ENCODE measurements at regions not wholly inside any gene's neighbourhood (a gene's known extent, or its start where the extent isn't known, plus 50 kb on each side); places are given as distances from the start of the nearest gene placed in this dataset.

- POLR2A ChIA-PET = no interaction called here
- Histone ChIP-seq H3K36me3 (ENCODE audit: control insufficient read depth in 2 of 2, insufficient read depth in 1 of 2, low read length in 2 of 2) (no peaks in the 10 kb centered on the region), H3K9me3 (ENCODE audit: control insufficient read depth, insufficient read depth, low read depth, low read length) (no peaks in the 10 kb centered on the region), H3K27ac (ENCODE audit: extremely low read depth, low read depth, low read length) (no peak overlapping the region), H3K4me1 (ENCODE audit: control insufficient read depth, insufficient read depth, low read length) (no peaks in the 10 kb centered on the region), H3K4me3 (ENCODE audit: low read depth, low read length) (no peak overlapping the region)
- TF ChIP-seq ZNF174 (tag by site-specific recombination; IDR thresholded peaks at IDR 0.05) = no peak
- TF ChIP-seq ZNF658 (tag by site-specific recombination; IDR thresholded peaks at IDR 0.05) = no peak
- TF ChIP-seq ZNF148 (tag by site-specific recombination; IDR thresholded peaks at IDR 0.05; ENCODE audit: borderline replicate concordance) = no peak
- TF ChIP-seq ZNF274 (IDR thresholded peaks at IDR 0.05; ENCODE audit: low read length) = no peak
- TF ChIP-seq ZNF274 (tag by site-specific recombination; IDR thresholded peaks at IDR 0.05; ENCODE audit: borderline replicate concordance) = no peak
- TF ChIP-seq ZNF157 (tag by site-specific recombination; IDR thresholded peaks at IDR 0.05) = no peak
- TF ChIP-seq ZBTB6 (tag by site-specific recombination; IDR thresholded peaks at IDR 0.05) = no peak
- no peak for TF ChIP-seq ZNF561 (tag by site-specific recombination; IDR thresholded peaks at IDR 0.05; ENCODE audit: borderline replicate concordance)
- no peak for TF ChIP-seq ZNF24 (tag by site-specific recombination; IDR thresholded peaks at IDR 0.05)
- no peak for TF ChIP-seq ZNF248 (tag by site-specific recombination; IDR thresholded peaks at IDR 0.05)
- TF ChIP-seq ELK4 (IDR thresholded peaks at IDR 0.05; ENCODE audit: borderline replicate concordance, low read depth, low read length) = no peak
- TF ChIP-seq ZNF184 (tag by site-specific recombination; IDR thresholded peaks at IDR 0.05) = no peak
- no peak for TF ChIP-seq SCRT2 (tag by site-specific recombination; IDR thresholded peaks at IDR 0.05)
- TF ChIP-seq PBX3 (CRISPR knock-in tag; IDR thresholded peaks at IDR 0.05) = no peak
- no peak for TF ChIP-seq OVOL3 (tag by site-specific recombination; IDR thresholded peaks at IDR 0.05)
- TF ChIP-seq ZNF37A (tag by site-specific recombination; IDR thresholded peaks at IDR 0.05) = no peak
- TF ChIP-seq ZNF701 (tag by site-specific recombination; IDR thresholded peaks at IDR 0.05) = no peak
- no peak for TF ChIP-seq ZNF48 (tag by site-specific recombination; IDR thresholded peaks at IDR 0.05)
- no peak for TF ChIP-seq ZBTB17 (tag by site-specific recombination; IDR thresholded peaks at IDR 0.05)
- no peak for TF ChIP-seq RBAK (tag by site-specific recombination; IDR thresholded peaks at IDR 0.05)
- no peak for TF ChIP-seq GLIS2 (tag by site-specific recombination; IDR thresholded peaks at IDR 0.05)
- CTCF ChIA-PET = interaction anchor here (0.6 to 0.7 kb wide), 2 partner anchors 18 to 385 kb away, joined by 3 to 5 read pairs; no protein-coding TSS in a partner anchor
These were observed 76.5 kb upstream of the B3GAT1 start for GRCh38 chr11:134488512-134488911.

- ChIA-PET POLR2A (no interaction called here), CTCF (no interaction called here)
- H3K4me3 ChIP-seq (ENCODE audit: low read depth, low read length) = no peak overlapping the region
- no peak overlapping the region for H3K27ac ChIP-seq (ENCODE audit: extremely low read depth, low read depth, low read length)
- H3K9me3 ChIP-seq (ENCODE audit: control insufficient read depth, insufficient read depth, low read depth, low read length) = no peaks in the 10 kb centered on the region
- no peaks in the 10 kb centered on the region for H3K36me3 ChIP-seq (ENCODE audit: control insufficient read depth in 2 of 2, insufficient read depth in 1 of 2, low read length in 2 of 2)
- H3K4me1 ChIP-seq (ENCODE audit: control insufficient read depth, insufficient read depth, low read length) = no peaks in the 10 kb centered on the region
- TF ChIP-seq ZNF37A (tag by site-specific recombination; IDR thresholded peaks at IDR 0.05) (no peak), PBX3 (CRISPR knock-in tag; IDR thresholded peaks at IDR 0.05) (no peak), ZSCAN4 (tag by site-specific recombination; IDR thresholded peaks at IDR 0.05) (no peak), ZNF426 (tag by site-specific recombination; IDR thresholded peaks at IDR 0.05) (no peak), ZNF837 (tag by site-specific recombination; IDR thresholded peaks at IDR 0.05) (no peak), KLF10 (tag by site-specific recombination; IDR thresholded peaks at IDR 0.05) (no peak), ZNF302 (tag by site-specific recombination; IDR thresholded peaks at IDR 0.05; ENCODE audit: low read depth) (no peak), ZNF514 (tag by site-specific recombination; IDR thresholded peaks at IDR 0.05) (no peak), ZNF660 (tag by site-specific recombination; IDR thresholded peaks at IDR 0.05) (no peak), ZXDB (tag by site-specific recombination; IDR thresholded peaks at IDR 0.05) (no peak), TCF7L2 (IDR thresholded peaks at IDR 0.05; ENCODE audit: borderline replicate concordance, low read depth, low read length) (no peak)
These were observed 75.7 kb upstream of the B3GAT1 start for GRCh38 chr11:134487696-134488095.

Data from HEK293 (cell line).